Spleen (tissue), 7 donors: ENCODE measurements at regions not wholly inside any gene's neighbourhood (a gene's known extent, or its start where the extent isn't known, plus 50 kb on each side); places are given as distances from the start of the nearest gene placed in this dataset.

Source experiments
- POLR2A ChIP-seq, 3 donors: fragments of 450-650 bp; IDR thresholded peaks; one replicate each; pipeline ENCODE4 v1.5.1; 2017; ENCODE audit warnings: antibody characterized with exemption in 3 of 3, mild to moderate bottlenecking in 1 of 3
- POLR2AphosphoS5 ChIP-seq, 3 donors: sonication (generic); formaldehyde crosslinking; IDR thresholded peaks; one replicate each; pipeline ENCODE4 v1.5.1; 2017; ENCODE audit warnings: antibody characterized with exemption in 3 of 3
- TF ChIP-seq, protein P1 (sequence below), 11 experiments: fragments of 200-600 bp in 7 of 11; fragments of 450-650 bp in 4 of 11; sonication (generic) in 4 of 11; IDR thresholded peaks in 8 of 11; conservative IDR thresholded peaks in 3 of 11; 1 replicate in 7 of 11; 2 replicates in 4 of 11; pipeline versions ENCODE4 v1.4.0 to v1.8.0; 2016 to 2021; ENCODE audit warnings: antibody characterized with exemption in 11 of 11, inconsistent platforms in 4 of 11, mild to moderate bottlenecking in 1 of 11
- donor health status: DM: no; HTN: no; CAD: no; lungs with moderate emphysema.
- donor health status: DM: no; HTN: no; CAD: no.
- donor health status: DM: no; HTN: no; CAD: no.

DNA sequence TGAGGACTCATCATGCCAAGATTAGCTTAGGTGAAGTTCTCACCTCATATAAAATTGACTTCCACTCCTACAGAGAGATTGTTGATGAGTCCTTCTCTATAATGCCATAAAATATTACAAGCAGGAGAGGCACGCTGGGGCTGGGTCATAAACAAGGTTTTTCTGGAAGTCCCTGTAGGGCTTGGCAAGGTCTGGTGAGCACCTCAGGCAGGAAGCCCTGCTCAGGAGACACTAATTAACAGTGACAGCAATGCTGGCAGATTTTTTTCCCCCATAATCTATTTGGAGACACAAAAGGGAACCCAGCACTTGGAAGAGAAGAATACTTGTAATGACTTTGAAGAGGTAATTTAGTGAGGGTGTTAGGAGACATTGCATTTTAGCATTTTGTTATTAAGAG, 118.7 kb downstream of the DIRAS2 start:
- TF ChIP-seq, protein P1, sequence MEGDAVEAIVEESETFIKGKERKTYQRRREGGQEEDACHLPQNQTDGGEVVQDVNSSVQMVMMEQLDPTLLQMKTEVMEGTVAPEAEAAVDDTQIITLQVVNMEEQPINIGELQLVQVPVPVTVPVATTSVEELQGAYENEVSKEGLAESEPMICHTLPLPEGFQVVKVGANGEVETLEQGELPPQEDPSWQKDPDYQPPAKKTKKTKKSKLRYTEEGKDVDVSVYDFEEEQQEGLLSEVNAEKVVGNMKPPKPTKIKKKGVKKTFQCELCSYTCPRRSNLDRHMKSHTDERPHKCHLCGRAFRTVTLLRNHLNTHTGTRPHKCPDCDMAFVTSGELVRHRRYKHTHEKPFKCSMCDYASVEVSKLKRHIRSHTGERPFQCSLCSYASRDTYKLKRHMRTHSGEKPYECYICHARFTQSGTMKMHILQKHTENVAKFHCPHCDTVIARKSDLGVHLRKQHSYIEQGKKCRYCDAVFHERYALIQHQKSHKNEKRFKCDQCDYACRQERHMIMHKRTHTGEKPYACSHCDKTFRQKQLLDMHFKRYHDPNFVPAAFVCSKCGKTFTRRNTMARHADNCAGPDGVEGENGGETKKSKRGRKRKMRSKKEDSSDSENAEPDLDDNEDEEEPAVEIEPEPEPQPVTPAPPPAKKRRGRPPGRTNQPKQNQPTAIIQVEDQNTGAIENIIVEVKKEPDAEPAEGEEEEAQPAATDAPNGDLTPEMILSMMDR (IDR thresholded peaks at IDR 0.05 in 8 of 11, conservative IDR thresholded peaks at IDR 0.05 in 3 of 11) = no peak
- TF ChIP-seq POLR2A (IDR thresholded peaks at IDR 0.05) (no peak), POLR2AphosphoS5 (IDR thresholded peaks at IDR 0.05) (no peak)
